Mesothelial cell of epicardium (in vitro differentiated cells): ENCODE measurements at regions not wholly inside any gene's neighbourhood (a gene's known extent, or its start where the extent isn't known, plus 50 kb on each side); places are given as distances from the start of the nearest gene placed in this dataset.
"Not testable (repeated sequence)": the region's sequence is repeated elsewhere in the genome, so short reads cannot be mapped to it uniquely, and the experiment has no call there.

Source experiments
- DNase-seq, 2 experiments: peaks; one replicate each; pipeline ENCODE4 v3.0.0; 2021; ENCODE audit warnings: low spot score in 2 of 2; ENCODE audit not compliant: unreplicated experiment in 2 of 2
- H3K27ac Mint-ChIP-seq: 2 replicates; pipeline ENCODE4 v1.8.0; 2021; ENCODE audit warnings: mixed read lengths
- H3K27me3 Mint-ChIP-seq: 2 replicates; pipeline ENCODE4 v1.8.0; 2021; ENCODE audit warnings: low read depth, mixed read lengths
- H3K36me3 Mint-ChIP-seq: 2 replicates; pipeline ENCODE4 v1.8.0; 2021; ENCODE audit warnings: mixed read lengths
- H3K4me1 Mint-ChIP-seq: 2 replicates; pipeline ENCODE4 v1.8.0; 2021; ENCODE audit warnings: mixed read lengths
- H3K4me3 Mint-ChIP-seq: 2 replicates; pipeline ENCODE4 v1.8.0; 2021; ENCODE audit warnings: mild to moderate bottlenecking, moderate library complexity, mixed read lengths
- H3K9me3 Mint-ChIP-seq: 2 replicates; pipeline ENCODE4 v1.8.0; 2021; ENCODE audit warnings: mixed read lengths
- TF ChIP-seq, protein P1 (sequence below): fragments of 200-600 bp; sonication (generic); IDR thresholded peaks from one replicate; pipeline ENCODE4 v1.5.0; 2021; ENCODE audit warnings: antibody characterized with exemption; ENCODE audit not compliant: unreplicated experiment

DNA sequence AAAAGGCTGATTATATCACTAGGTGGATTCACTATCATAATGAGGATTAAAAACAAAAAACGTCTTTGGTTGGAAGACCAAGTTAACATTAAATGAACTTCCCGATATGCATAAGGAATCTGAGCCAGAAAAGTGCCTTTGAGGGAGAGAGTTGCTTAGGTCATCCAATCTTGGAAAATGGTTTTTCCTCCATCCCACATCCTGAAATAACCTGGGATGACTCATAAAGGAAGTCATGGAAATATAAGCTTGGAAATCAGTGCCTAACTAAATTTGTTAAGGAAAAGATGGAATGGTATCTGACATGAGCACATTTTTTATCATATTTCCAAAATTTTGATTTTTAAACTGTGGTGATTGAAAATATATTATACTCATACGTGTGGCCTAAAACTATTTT, 66.0 kb downstream of the KBTBD8 start:
- H3K9me3 Mint-ChIP-seq: peaks cover 13% of the 10 kb centered on the region
- DNase-seq: no peak
- H3K4me3 Mint-ChIP-seq: no peak overlapping the region
- TF ChIP-seq, protein P1, sequence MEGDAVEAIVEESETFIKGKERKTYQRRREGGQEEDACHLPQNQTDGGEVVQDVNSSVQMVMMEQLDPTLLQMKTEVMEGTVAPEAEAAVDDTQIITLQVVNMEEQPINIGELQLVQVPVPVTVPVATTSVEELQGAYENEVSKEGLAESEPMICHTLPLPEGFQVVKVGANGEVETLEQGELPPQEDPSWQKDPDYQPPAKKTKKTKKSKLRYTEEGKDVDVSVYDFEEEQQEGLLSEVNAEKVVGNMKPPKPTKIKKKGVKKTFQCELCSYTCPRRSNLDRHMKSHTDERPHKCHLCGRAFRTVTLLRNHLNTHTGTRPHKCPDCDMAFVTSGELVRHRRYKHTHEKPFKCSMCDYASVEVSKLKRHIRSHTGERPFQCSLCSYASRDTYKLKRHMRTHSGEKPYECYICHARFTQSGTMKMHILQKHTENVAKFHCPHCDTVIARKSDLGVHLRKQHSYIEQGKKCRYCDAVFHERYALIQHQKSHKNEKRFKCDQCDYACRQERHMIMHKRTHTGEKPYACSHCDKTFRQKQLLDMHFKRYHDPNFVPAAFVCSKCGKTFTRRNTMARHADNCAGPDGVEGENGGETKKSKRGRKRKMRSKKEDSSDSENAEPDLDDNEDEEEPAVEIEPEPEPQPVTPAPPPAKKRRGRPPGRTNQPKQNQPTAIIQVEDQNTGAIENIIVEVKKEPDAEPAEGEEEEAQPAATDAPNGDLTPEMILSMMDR: no peak
- H3K27me3 Mint-ChIP-seq: no peaks in the 10 kb centered on the region
- H3K27ac Mint-ChIP-seq: no peak overlapping the region
- H3K4me1 Mint-ChIP-seq: no peaks in the 10 kb centered on the region
- H3K36me3 Mint-ChIP-seq: peaks cover 6% of the 10 kb centered on the region

DNA sequence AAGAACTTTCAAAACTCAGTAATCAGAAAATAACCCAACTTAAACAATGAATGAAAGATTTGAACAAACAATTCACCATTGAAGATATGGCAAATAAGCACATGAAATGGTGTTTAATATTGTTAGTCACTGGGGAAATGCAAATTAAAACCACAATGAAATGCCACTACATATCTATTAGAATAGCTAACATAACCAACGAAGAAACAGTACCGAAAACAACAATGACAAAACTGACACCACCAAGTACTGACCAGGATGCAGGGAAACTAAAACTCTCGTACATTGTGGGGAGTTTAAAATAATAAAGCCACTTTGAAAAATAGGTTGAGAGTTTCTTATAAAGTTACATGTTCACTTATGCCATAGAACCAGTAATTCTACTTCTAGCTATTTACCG, 69.1 kb downstream of the KBTBD8 start:
- H3K9me3 Mint-ChIP-seq: no peaks in the 10 kb centered on the region
- H3K27me3 Mint-ChIP-seq: no peaks in the 10 kb centered on the region
- H3K4me1 Mint-ChIP-seq: peaks cover 2% of the 10 kb centered on the region
- no peak for DNase-seq
- H3K27ac Mint-ChIP-seq: no peak overlapping the region
- no peaks in the 10 kb centered on the region for H3K36me3 Mint-ChIP-seq
- H3K4me3 Mint-ChIP-seq: no peak overlapping the region
- TF ChIP-seq, protein P1: no peak

DNA sequence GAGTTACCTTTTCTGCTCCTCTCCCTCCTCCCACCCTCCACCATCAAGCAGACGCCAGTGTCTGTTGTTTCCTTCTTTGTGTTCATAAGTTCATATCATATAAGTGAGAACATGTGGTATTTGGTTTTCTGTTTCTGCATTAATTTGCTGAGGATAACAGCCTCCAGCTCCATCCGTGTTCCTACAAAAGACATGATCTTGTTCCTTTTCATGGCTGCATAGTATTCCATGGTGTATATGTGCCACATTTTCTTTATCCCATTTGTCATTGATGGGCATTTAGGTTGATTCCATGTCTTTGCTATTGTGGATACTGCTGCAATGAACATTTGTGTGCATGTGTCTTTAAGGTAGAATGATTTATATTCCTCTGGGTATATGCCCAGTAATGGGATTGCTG, 74.5 kb downstream of the KBTBD8 start:
- H3K36me3 Mint-ChIP-seq, H3K27me3 Mint-ChIP-seq, H3K4me3 Mint-ChIP-seq, DNase-seq, H3K9me3 Mint-ChIP-seq, H3K27ac Mint-ChIP-seq: not testable (repeated sequence)
- H3K4me1 Mint-ChIP-seq: peaks cover 21% of the 10 kb centered on the region

DNA sequence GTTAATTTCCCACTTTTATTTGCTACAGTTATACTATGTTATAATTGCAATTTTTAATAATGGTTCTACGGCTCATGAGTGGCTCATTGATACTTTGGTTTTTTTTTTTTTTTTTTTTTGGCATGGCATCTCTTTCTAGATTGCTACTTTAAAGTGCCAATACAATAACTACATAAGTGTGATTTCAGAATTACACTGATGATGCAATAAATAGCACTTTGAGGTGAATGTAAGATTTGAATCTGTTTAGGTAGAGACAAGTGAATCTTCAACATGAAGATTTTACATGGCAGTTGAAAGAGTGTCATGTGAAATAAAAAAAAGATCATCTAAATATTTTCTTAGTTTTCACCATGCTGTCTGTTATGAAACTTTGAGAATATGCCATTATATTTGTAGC, 75.7 kb downstream of the KBTBD8 start:
- Mint-ChIP-seq H3K27me3 (no peaks in the 10 kb centered on the region), H3K36me3 (no peaks in the 10 kb centered on the region), H3K4me1 (peaks cover 22% of the 10 kb centered on the region), H3K9me3 (peaks cover 5% of the 10 kb centered on the region), H3K4me3 (no peak overlapping the region), H3K27ac (no peak overlapping the region)
- TF ChIP-seq, protein P1: no peak
- DNase-seq: no peak

DNA sequence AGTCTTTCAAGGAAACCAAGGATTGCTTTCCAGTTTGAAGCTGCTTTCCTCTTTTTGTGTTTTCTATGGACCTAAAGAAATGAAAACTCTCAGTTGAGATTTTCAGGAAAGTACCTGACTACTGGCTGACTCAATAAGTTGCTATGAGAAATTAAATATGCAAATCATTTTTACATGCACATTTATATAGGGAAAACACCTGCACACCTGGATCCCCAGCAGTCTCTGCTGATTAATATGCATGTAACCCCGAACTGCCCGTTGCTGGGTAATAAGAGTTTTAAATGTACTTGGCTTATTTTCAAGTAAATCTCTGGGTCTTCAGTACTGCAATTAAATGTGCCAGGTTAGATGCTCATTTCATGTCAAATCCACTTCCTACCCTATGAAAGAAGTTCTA, 77.2 kb downstream of the KBTBD8 start:
- DNase-seq: no peak
- H3K9me3 Mint-ChIP-seq: peaks cover 5% of the 10 kb centered on the region
- no peak overlapping the region for H3K27ac Mint-ChIP-seq
- TF ChIP-seq, protein P1: no peak
- no peaks in the 10 kb centered on the region for H3K36me3 Mint-ChIP-seq
- H3K4me3 Mint-ChIP-seq: no peak overlapping the region
- H3K27me3 Mint-ChIP-seq: no peaks in the 10 kb centered on the region
- H3K4me1 Mint-ChIP-seq: peaks cover 24% of the 10 kb centered on the region

GRCh38 chr3:67076607-67077006, 78.5 kb downstream of the KBTBD8 start:
- no peak overlapping the region for H3K27ac Mint-ChIP-seq
- TF ChIP-seq, protein P1: no peak
- H3K4me3 Mint-ChIP-seq: no peak overlapping the region
- H3K27me3 Mint-ChIP-seq: no peaks in the 10 kb centered on the region
- H3K9me3 Mint-ChIP-seq: peaks cover 5% of the 10 kb centered on the region
- H3K36me3 Mint-ChIP-seq: no peaks in the 10 kb centered on the region
- H3K4me1 Mint-ChIP-seq: peaks cover 24% of the 10 kb centered on the region
- DNase-seq: no peak
